ENCODE measurements at regions not wholly inside any gene's neighbourhood (a gene's known extent, or its start where the extent isn't known, plus 50 kb on each side); places are given as distances from the start of the nearest gene placed in this dataset.
"Not testable (repeated sequence)": the region's sequence is repeated elsewhere in the genome, so short reads cannot be mapped to it uniquely, and the experiment has no call there.

DNA sequence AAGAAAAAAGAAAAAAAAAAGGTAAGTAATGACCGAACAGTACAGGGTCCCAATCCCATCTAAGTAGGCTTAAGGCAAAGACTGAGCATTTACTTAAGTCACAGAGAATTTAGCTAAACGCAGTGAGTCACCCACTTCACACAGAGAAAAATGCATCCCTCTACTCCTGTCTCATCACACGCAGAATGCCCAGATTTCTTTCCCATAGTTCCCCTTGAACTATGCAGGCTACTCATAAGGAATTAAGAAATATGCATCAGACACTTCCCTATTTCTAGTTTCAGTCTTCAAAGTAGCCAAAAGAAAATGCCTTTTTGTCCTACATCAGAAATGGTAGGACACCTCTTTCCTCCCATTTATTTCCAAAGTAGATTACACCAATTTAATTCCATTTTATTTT is 162.8 kb downstream of the IGLL1 start:
- H3K27me3 ChIP-seq (replicated peaks in 2 of 5; ENCODE audit: control insufficient read depth in 4 of 5, insufficient read depth in 5 of 5, low read length in 4 of 5); DNase-seq; H3K4me3 ChIP-seq (ENCODE audit: control insufficient read depth in 1 of 7, extremely low read depth in 1 of 7, insufficient read depth in 4 of 7, low read depth in 2 of 7, low read length in 6 of 7); CTCF ChIA-PET; H3K36me3 ChIP-seq (ENCODE audit: control insufficient read depth in 4 of 4, insufficient read depth in 4 of 4, low read length in 3 of 4); H3K4me1 ChIP-seq (ENCODE audit: control extremely low read depth in 1 of 4, control insufficient read depth in 4 of 4, insufficient read depth in 4 of 4, low read length in 3 of 4); POLR2A ChIA-PET; H3K27ac ChIP-seq (ENCODE audit: insufficient read depth in 1 of 2, low read depth in 1 of 2, low read length in 2 of 2, poor library complexity in 1 of 2, severe bottlenecking in 2 of 2); H3K9me3 ChIP-seq (ENCODE audit: control extremely low read depth in 1 of 5, control insufficient read depth in 4 of 5, insufficient read depth in 2 of 5, low read depth in 1 of 5, low read length in 4 of 5): not testable (repeated sequence)
- WGBS (ENCODE audit: insufficient coverage): no CpG with 5 or more reads among the region's 3 CpGs

DNA sequence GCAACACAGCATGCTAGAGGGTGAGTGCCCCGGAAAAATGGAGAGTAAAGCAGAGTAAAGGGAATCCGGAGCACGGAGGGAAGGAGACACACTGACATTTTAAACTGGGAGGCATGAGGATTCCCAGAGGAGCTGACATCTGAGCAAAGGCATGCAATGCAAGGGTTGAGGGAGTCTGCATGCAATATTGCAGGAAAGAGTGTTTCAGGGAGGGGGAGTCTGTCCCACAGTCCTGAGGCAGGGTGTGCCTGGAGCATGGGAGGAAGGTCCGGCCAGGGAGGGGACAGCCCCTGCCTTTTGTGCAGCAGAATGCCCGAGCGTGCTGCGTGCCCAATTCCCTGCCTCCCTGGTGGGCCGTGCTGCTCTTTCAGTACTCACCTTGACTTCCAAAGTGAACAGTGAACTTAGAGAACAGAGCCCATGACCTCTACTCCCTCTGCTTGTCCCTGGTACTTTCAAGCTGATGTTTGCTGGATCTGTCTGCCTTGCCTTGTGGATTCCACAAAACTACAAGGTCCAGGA is 163.9 kb downstream of the IGLL1 start:
- DNase-seq, CTCF ChIA-PET: not testable (repeated sequence)

DNA sequence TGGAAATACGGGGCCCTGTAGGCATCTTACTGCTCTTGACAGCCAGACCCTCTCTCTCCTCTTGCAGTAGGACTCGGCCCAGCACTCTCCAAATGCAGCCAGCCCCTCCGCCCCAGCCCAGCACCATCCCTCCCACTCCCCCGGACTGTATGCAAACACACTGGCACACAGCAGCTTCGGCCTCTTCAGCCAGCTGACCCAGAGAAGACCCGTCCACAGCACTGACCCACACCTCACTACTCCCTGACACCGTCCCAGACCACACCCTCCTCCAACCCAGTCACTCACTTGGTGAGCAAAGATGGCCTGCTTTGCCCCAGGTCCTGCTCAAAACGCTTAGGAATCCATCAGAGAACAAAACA is 164.6 kb downstream of the IGLL1 start:
- no peaks in the 10 kb centered on the region for H3K27me3 ChIP-seq (replicated peaks in 2 of 5; ENCODE audit: control insufficient read depth in 4 of 5, insufficient read depth in 5 of 5, low read length in 4 of 5)
- DNase-seq: no peak
- no peak overlapping the region for H3K27ac ChIP-seq (ENCODE audit: insufficient read depth in 1 of 2, low read depth in 1 of 2, low read length in 2 of 2, poor library complexity in 1 of 2, severe bottlenecking in 2 of 2)
- WGBS (ENCODE audit: insufficient coverage): 83% methylated on average over 4 of the region's 8 CpGs
- H3K9me3 ChIP-seq (ENCODE audit: control extremely low read depth in 1 of 5, control insufficient read depth in 4 of 5, insufficient read depth in 2 of 5, low read depth in 1 of 5, low read length in 4 of 5): no peaks in the 10 kb centered on the region
- no peak overlapping the region for H3K4me3 ChIP-seq (ENCODE audit: control insufficient read depth in 1 of 7, extremely low read depth in 1 of 7, insufficient read depth in 4 of 7, low read depth in 2 of 7, low read length in 6 of 7)
- ChIA-PET CTCF (no interaction called here), POLR2A (no interaction called here)
- H3K4me1 ChIP-seq (ENCODE audit: control extremely low read depth in 1 of 4, control insufficient read depth in 4 of 4, insufficient read depth in 4 of 4, low read length in 3 of 4): peaks cover 0 to 2% (median 0%) of the 10 kb centered on the region in 4 experiments
- H3K36me3 ChIP-seq (ENCODE audit: control insufficient read depth in 4 of 4, insufficient read depth in 4 of 4, low read length in 3 of 4): no peaks in the 10 kb centered on the region

More for the DNA sequence above, 163.9 kb downstream of the IGLL1 start:
- H3K4me1 ChIP-seq (ENCODE audit: control extremely low read depth in 1 of 4, control insufficient read depth in 4 of 4, insufficient read depth in 4 of 4, low read length in 3 of 4); H3K36me3 ChIP-seq (ENCODE audit: control insufficient read depth in 4 of 4, insufficient read depth in 4 of 4, low read length in 3 of 4); H3K27ac ChIP-seq (ENCODE audit: insufficient read depth in 1 of 2, low read depth in 1 of 2, low read length in 2 of 2, poor library complexity in 1 of 2, severe bottlenecking in 2 of 2); H3K9me3 ChIP-seq (ENCODE audit: control extremely low read depth in 1 of 5, control insufficient read depth in 4 of 5, insufficient read depth in 2 of 5, low read depth in 1 of 5, low read length in 4 of 5); H3K27me3 ChIP-seq (replicated peaks in 2 of 5; ENCODE audit: control insufficient read depth in 4 of 5, insufficient read depth in 5 of 5, low read length in 4 of 5); H3K4me3 ChIP-seq (ENCODE audit: control insufficient read depth in 1 of 7, extremely low read depth in 1 of 7, insufficient read depth in 4 of 7, low read depth in 2 of 7, low read length in 6 of 7); POLR2A ChIA-PET: not testable (repeated sequence)
- 96% methylated on average over 4 of the region's 8 CpGs for WGBS (ENCODE audit: insufficient coverage)

DNA sequence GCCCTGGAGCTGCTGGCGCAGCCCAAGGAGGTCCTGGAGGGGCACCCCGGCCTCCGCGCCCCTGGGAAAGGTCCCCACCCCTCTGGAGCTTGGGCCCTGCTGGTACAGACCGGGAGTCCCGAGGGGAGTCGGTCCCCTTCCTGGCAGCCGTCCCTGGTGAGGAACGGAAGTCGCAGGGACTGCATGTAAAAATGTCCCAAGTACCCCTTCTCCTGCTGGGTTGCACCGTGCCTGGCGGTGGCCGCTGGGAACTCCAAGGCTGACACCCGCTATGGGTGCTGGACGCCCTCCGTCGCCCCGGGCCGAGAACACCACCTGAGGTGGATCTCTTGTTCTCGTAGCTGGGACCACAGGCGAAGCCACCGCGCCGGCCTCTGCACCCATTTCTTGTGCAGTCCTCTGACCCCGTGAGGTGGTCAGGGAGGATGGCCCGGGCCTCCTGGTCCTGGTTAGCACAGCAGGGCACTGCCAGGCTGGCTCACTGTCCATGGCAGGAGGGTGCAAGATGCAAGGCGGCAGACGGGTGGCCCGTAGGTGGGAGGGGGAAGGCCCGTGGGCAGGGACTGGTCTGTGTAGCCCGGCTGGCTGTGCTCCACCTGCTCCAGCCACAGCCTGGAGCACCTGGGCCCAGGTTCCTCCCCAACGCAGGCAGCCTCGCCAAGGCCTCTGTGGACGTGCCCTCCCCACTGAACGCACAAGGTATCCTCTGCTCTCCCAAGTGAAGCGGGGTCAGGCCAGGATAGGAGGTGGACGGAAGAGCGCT is 165.2 kb downstream of the IGLL1 start:
- DNase-seq: no peak
- H3K27me3 ChIP-seq (replicated peaks in 2 of 5; ENCODE audit: control insufficient read depth in 4 of 5, insufficient read depth in 5 of 5, low read length in 4 of 5): no peaks in the 10 kb centered on the region
- peaks cover 0 to 2% (median 0%) of the 10 kb centered on the region in 4 experiments for H3K4me1 ChIP-seq (ENCODE audit: control extremely low read depth in 1 of 4, control insufficient read depth in 4 of 4, insufficient read depth in 4 of 4, low read length in 3 of 4)
- CTCF ChIA-PET: no interaction called here
- WGBS (ENCODE audit: insufficient coverage): 92% methylated on average over 34 of the region's 38 CpGs
- H3K4me3 ChIP-seq (ENCODE audit: control insufficient read depth in 1 of 7, extremely low read depth in 1 of 7, insufficient read depth in 4 of 7, low read depth in 2 of 7, low read length in 6 of 7): no peak overlapping the region
- no peak overlapping the region for H3K27ac ChIP-seq (ENCODE audit: insufficient read depth in 1 of 2, low read depth in 1 of 2, low read length in 2 of 2, poor library complexity in 1 of 2, severe bottlenecking in 2 of 2)
- no peaks in the 10 kb centered on the region for H3K36me3 ChIP-seq (ENCODE audit: control insufficient read depth in 4 of 4, insufficient read depth in 4 of 4, low read length in 3 of 4)
- POLR2A ChIA-PET: no interaction called here
- no peaks in the 10 kb centered on the region for H3K9me3 ChIP-seq (ENCODE audit: control extremely low read depth in 1 of 5, control insufficient read depth in 4 of 5, insufficient read depth in 2 of 5, low read depth in 1 of 5, low read length in 4 of 5)

DNA sequence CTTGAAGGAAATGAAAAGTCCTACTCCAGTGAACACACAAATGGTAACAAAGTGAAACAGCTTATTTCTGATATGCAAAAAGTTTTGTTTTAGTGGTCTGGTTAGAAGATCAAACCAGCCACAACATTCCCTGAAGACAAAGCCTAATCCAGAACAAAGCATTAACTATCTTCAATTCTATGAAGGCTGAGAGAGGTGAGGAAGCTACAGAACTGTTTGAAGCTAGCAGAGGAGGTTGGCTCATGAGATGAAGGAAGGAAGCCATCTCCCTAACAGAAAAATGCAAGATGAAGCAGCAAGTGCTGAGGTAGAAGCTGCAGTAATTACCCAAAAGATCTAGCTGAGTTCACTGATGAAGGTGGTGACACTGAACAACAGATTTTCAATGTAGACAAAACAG is 168.4 kb downstream of the IGLL1 start:
- POLR2A ChIA-PET: interaction anchor here (0.6 kb wide), 1 partner anchor 196 kb away, joined by 3 read pairs; no protein-coding TSS in a partner anchor

DNA sequence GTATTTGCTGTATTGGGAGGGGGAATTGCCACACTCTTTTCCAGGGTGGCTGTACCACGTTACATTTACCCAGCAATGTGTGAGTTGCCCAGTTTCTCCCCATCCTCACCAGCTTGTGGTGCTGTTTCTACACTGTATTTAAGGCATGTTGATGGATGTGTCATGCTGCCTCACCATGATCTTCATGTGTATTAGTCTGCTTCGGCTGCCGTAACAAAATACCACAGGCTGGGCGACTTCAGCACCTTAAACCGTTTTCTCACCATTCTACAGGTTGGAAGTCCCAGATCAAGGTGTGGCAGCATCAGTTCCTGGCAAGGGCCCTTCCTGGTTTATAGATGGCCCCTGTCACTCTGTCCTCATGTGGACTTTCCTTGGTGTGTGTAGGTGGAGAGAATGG is 169.7 kb downstream of the IGLL1 start:
- Histone ChIP-seq H3K27me3 (replicated peaks in 2 of 5; ENCODE audit: control insufficient read depth in 4 of 5, insufficient read depth in 5 of 5, low read length in 4 of 5) (no peaks in the 10 kb centered on the region), H3K4me1 (ENCODE audit: control extremely low read depth in 1 of 4, control insufficient read depth in 4 of 4, insufficient read depth in 4 of 4, low read length in 3 of 4) (peaks cover 0 to 2% (median 0%) of the 10 kb centered on the region in 4 experiments), H3K4me3 (ENCODE audit: control insufficient read depth in 1 of 7, extremely low read depth in 1 of 7, insufficient read depth in 4 of 7, low read depth in 2 of 7, low read length in 6 of 7) (no peak overlapping the region), H3K36me3 (ENCODE audit: control insufficient read depth in 4 of 4, insufficient read depth in 4 of 4, low read length in 3 of 4) (no peaks in the 10 kb centered on the region), H3K9me3 (ENCODE audit: control extremely low read depth in 1 of 5, control insufficient read depth in 4 of 5, insufficient read depth in 2 of 5, low read depth in 1 of 5, low read length in 4 of 5) (no peaks in the 10 kb centered on the region), H3K27ac (ENCODE audit: insufficient read depth in 1 of 2, low read depth in 1 of 2, low read length in 2 of 2, poor library complexity in 1 of 2, severe bottlenecking in 2 of 2) (no peak overlapping the region)
- DNase-seq: no peak
- ChIA-PET CTCF (no interaction called here), POLR2A (no interaction called here)
- 100% methylated on average over 1 of the region's 5 CpGs for WGBS (ENCODE audit: insufficient coverage)

More for the DNA sequence above, 168.4 kb downstream of the IGLL1 start:
- H3K9me3 ChIP-seq (ENCODE audit: control extremely low read depth in 1 of 5, control insufficient read depth in 4 of 5, insufficient read depth in 2 of 5, low read depth in 1 of 5, low read length in 4 of 5): no peaks in the 10 kb centered on the region
- H3K27me3 ChIP-seq (replicated peaks in 2 of 5; ENCODE audit: control insufficient read depth in 4 of 5, insufficient read depth in 5 of 5, low read length in 4 of 5): no peaks in the 10 kb centered on the region
- peaks cover 0 to 2% (median 0%) of the 10 kb centered on the region in 4 experiments for H3K4me1 ChIP-seq (ENCODE audit: control extremely low read depth in 1 of 4, control insufficient read depth in 4 of 4, insufficient read depth in 4 of 4, low read length in 3 of 4)
- no peak overlapping the region for H3K4me3 ChIP-seq (ENCODE audit: control insufficient read depth in 1 of 7, extremely low read depth in 1 of 7, insufficient read depth in 4 of 7, low read depth in 2 of 7, low read length in 6 of 7)
- CTCF ChIA-PET: interaction anchor here (0.9 to 1.3 kb wide), 5 partner anchors 14 to 127 kb away, joined by 3 to 4 read pairs (median 3); no protein-coding TSS in a partner anchor
- no peak overlapping the region for H3K27ac ChIP-seq (ENCODE audit: insufficient read depth in 1 of 2, low read depth in 1 of 2, low read length in 2 of 2, poor library complexity in 1 of 2, severe bottlenecking in 2 of 2)
- no peak for DNase-seq
- H3K36me3 ChIP-seq (ENCODE audit: control insufficient read depth in 4 of 4, insufficient read depth in 4 of 4, low read length in 3 of 4): no peaks in the 10 kb centered on the region

DNA sequence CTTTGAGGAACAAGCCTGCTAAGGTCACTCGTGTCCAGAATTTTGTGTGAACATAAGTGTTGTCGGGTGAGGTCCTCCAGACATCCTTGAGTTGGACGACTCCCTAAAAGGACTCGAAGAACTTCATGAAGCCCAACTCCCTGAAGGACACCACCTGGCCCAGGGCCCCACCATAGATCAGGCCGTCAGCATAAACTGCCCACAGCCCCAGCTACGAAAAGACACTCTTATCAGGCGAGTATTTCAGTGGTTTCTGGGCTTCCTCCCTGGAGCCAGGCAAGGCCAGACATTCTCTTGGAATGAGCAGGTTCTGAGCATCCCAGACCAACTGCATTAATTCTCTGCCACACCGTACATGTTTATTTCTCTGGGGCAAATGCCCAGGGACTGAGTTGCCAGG is 170.1 kb downstream of the IGLL1 start:
- CTCF ChIA-PET: interaction anchor here (0.6 kb wide), 1 partner anchor 181 kb away, joined by 3 read pairs; no protein-coding TSS in a partner anchor
- no peaks in the 10 kb centered on the region for H3K9me3 ChIP-seq (ENCODE audit: control extremely low read depth in 1 of 5, control insufficient read depth in 4 of 5, insufficient read depth in 2 of 5, low read depth in 1 of 5, low read length in 4 of 5)
- no peak overlapping the region for H3K27ac ChIP-seq (ENCODE audit: insufficient read depth in 1 of 2, low read depth in 1 of 2, low read length in 2 of 2, poor library complexity in 1 of 2, severe bottlenecking in 2 of 2)
- POLR2A ChIA-PET: no interaction called here
- no peak for DNase-seq
- 97% methylated on average over 5 of the region's 8 CpGs for WGBS (ENCODE audit: insufficient coverage)
- H3K36me3 ChIP-seq (ENCODE audit: control insufficient read depth in 4 of 4, insufficient read depth in 4 of 4, low read length in 3 of 4): no peaks in the 10 kb centered on the region
- H3K27me3 ChIP-seq (replicated peaks in 2 of 5; ENCODE audit: control insufficient read depth in 4 of 5, insufficient read depth in 5 of 5, low read length in 4 of 5): no peaks in the 10 kb centered on the region
- no peak overlapping the region for H3K4me3 ChIP-seq (ENCODE audit: control insufficient read depth in 1 of 7, extremely low read depth in 1 of 7, insufficient read depth in 4 of 7, low read depth in 2 of 7, low read length in 6 of 7)
- H3K4me1 ChIP-seq (ENCODE audit: control extremely low read depth in 1 of 4, control insufficient read depth in 4 of 4, insufficient read depth in 4 of 4, low read length in 3 of 4): peaks cover 0 to 2% (median 0%) of the 10 kb centered on the region in 4 experiments

All from common myeloid progenitor, CD34-positive (primary cell).